ENCODE measurements at regions not wholly inside any gene's neighbourhood (a gene's known extent, or its start where the extent isn't known, plus 50 kb on each side); places are given as distances from the start of the nearest gene placed in this dataset.

DNA sequence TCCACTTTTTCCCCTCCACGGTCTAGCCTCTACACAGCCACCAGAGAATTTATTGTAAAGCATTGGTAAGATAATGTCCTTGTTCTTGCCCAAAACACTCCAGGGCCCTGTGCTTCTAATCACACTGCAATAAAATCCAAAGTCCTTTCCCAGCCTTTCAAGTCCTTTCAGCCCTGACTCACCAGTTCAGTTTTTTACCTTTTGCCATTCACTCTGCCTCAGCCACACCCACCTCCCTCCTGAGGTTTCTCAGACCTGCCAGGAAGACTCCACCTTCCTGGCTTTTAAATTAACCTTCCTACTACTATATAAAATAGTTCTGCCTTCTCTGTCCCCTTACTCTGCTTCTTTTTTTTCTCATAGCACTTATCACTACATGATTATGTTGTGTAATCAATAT lies 91.0 kb upstream of the ARHGAP32 start:
- TF ChIP-seq, protein P1, sequence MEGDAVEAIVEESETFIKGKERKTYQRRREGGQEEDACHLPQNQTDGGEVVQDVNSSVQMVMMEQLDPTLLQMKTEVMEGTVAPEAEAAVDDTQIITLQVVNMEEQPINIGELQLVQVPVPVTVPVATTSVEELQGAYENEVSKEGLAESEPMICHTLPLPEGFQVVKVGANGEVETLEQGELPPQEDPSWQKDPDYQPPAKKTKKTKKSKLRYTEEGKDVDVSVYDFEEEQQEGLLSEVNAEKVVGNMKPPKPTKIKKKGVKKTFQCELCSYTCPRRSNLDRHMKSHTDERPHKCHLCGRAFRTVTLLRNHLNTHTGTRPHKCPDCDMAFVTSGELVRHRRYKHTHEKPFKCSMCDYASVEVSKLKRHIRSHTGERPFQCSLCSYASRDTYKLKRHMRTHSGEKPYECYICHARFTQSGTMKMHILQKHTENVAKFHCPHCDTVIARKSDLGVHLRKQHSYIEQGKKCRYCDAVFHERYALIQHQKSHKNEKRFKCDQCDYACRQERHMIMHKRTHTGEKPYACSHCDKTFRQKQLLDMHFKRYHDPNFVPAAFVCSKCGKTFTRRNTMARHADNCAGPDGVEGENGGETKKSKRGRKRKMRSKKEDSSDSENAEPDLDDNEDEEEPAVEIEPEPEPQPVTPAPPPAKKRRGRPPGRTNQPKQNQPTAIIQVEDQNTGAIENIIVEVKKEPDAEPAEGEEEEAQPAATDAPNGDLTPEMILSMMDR (IDR thresholded peaks at IDR 0.05 in 4 of 5, conservative IDR thresholded peaks at IDR 0.05 in 1 of 5): no peak
- TF ChIP-seq POLR2A (IDR thresholded peaks at IDR 0.05): no peak

All from gastrocnemius medialis (tissue), 4 donors.